Right lobe of liver (tissue), 6 donors: ENCODE measurements at regions not wholly inside any gene's neighbourhood (a gene's known extent, or its start where the extent isn't known, plus 50 kb on each side); places are given as distances from the start of the nearest gene placed in this dataset.

Experiments
- ATAC-seq, 4 donors: fragments of 200-7000 bp; cut with Tn5 transposase; one replicate each; pipeline ENCODE4 v1.9.1; 2020; ENCODE audit warnings: mild to moderate bottlenecking in 4 of 4, moderate library complexity in 4 of 4
- DNase-seq, 3 donors: peaks; one replicate each; pipeline ENCODE4 v3.0.0-alpha.2; 2020
- H3K27ac ChIP-seq, 3 donors: fragments of 200-600 bp; one replicate each; pipeline ENCODE4 v1.8.0; 2022
- H3K27me3 ChIP-seq, 2 donors: fragments of 200-600 bp; one replicate each; pipeline ENCODE4 v1.8.0; 2022
- H3K36me3 ChIP-seq, 4 donors: fragments of 200-600 bp; sonication (generic) in 1 of 4; one replicate each; pipeline versions ENCODE4 v1.5.1 to v1.8.0; 2017 to 2022; ENCODE audit warnings: control low read depth in 1 of 4
- H3K4me1 ChIP-seq, 4 donors: fragments of 200-600 bp; sonication (generic) in 1 of 4; one replicate each; pipeline versions ENCODE4 v1.5.1 to v1.8.0; 2017 to 2022; ENCODE audit warnings: control low read depth in 1 of 4
- H3K4me3 ChIP-seq, 3 donors: fragments of 200-600 bp; one replicate each; pipeline ENCODE4 v1.8.0; 2022
- H3K9me3 ChIP-seq, 4 donors: fragments of 200-600 bp; sonication (generic) in 1 of 4; one replicate each; pipeline versions ENCODE4 v1.5.1 to v1.8.0; 2017 to 2022; ENCODE audit warnings: control low read depth in 1 of 4
- POLR2A ChIP-seq: fragments of 450-650 bp; IDR thresholded peaks from one replicate; pipeline ENCODE4 v1.6.1; 2017; ENCODE audit warnings: antibody characterized with exemption, mild to moderate bottlenecking
- WGBS: methylation state at CpG from one replicate; pipeline ENCODE4 v1.1.6; 2018; ENCODE audit warnings: low coverage, low lambda C conversion rate; ENCODE audit not compliant: insufficient coverage; ENCODE audit errors: missing lambda C conversion rate; 5-methylcytosine and 5-hydroxymethylcytosine counted together
- intact Hi-C, 2 donors: fragments of 100-400 bp; cut with DNase I; formaldehyde crosslinking; loops; one replicate each; pipeline versions ENCODE4 v1.11.2 to v1.14.1; 2022
- small RNA-seq, 2 experiments: library from RNA; depleted of rRNA; stranded (forward); fragments of <200 nt; gene quantifications; one replicate each; pipeline ENCODE3, GENCODE V24; 2016
- TF ChIP-seq, protein P1 (sequence below), 4 donors: fragments of 200-600 bp in 3 of 4; fragments of 450-650 bp in 1 of 4; IDR thresholded peaks; one replicate each; pipeline versions ENCODE4 v1.5.1 to v1.8.0; 2016 to 2022; ENCODE audit warnings: antibody characterized with exemption in 4 of 4, mild to moderate bottlenecking in 2 of 4
- donor health status: DM: no; HTN: yes; CAD: no.
- donor health status: DM: no; HTN: no; CAD: no.
- donor health status: DM: no; HTN: no; CAD: no.
- donor health status: DM: no; HTN: yes; CAD: no.
- donor health status: DM: no; HTN: yes; CAD: no.

DNA sequence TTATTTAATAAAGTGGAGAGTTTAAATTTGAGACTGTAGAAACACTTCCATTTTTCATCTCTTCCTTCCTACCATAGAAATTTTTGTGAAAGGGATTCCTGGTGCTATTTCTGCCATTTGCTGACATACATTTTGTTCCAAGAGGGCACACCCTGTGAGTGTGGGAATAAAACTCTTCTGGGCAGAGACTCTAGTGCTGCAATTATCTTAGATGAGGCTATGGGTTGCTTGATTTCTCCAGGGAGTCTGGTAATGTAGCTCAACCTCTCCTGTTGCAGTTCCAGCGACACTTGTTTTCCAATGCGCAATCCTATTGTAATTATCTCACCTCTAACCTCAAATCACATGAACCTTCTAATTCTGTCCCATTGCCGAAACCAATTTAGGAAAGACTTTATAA lies 60.1 kb upstream of the ZSWIM2 start:
- no peaks in the 10 kb centered on the region for H3K4me1 ChIP-seq
- no peaks in the 10 kb centered on the region for H3K9me3 ChIP-seq
- H3K27me3 ChIP-seq = no peaks in the 10 kb centered on the region
- H3K4me3 ChIP-seq = no peak overlapping the region
- TF ChIP-seq, protein P1, sequence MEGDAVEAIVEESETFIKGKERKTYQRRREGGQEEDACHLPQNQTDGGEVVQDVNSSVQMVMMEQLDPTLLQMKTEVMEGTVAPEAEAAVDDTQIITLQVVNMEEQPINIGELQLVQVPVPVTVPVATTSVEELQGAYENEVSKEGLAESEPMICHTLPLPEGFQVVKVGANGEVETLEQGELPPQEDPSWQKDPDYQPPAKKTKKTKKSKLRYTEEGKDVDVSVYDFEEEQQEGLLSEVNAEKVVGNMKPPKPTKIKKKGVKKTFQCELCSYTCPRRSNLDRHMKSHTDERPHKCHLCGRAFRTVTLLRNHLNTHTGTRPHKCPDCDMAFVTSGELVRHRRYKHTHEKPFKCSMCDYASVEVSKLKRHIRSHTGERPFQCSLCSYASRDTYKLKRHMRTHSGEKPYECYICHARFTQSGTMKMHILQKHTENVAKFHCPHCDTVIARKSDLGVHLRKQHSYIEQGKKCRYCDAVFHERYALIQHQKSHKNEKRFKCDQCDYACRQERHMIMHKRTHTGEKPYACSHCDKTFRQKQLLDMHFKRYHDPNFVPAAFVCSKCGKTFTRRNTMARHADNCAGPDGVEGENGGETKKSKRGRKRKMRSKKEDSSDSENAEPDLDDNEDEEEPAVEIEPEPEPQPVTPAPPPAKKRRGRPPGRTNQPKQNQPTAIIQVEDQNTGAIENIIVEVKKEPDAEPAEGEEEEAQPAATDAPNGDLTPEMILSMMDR (IDR thresholded peaks at IDR 0.05) = no peak
- TF ChIP-seq POLR2A = no peak
- ATAC-seq = no peak
- intact Hi-C loops = no loop called here
- DNase-seq = no peak
- H3K36me3 ChIP-seq = no peaks in the 10 kb centered on the region
- no peak overlapping the region for H3K27ac ChIP-seq
- 77% methylated on average over 3 of the region's 3 CpGs for WGBS

DNA sequence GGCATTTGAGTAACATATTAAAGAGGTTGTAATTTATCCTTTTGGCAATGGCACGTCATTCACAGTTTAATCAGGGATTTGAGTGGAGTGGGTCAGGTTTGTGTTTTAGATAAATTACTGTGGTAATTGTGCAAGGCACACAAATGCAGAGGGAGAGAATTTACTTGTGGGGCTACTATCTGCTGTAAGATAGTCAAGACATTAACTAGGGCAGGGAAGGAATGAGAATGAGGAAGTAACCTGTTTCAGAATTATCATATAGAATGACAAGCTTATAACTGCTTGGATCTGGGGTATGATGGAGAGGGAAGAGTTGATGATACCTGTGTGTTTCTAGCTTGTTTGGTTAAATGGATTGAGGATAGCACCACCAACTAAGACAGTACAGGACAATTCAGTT lies 58.9 kb upstream of the ZSWIM2 start:
- WGBS = 55% methylated on average over 1 of the region's 1 CpG
- Histone ChIP-seq H3K4me3 (no peak overlapping the region), H3K4me1 (no peaks in the 10 kb centered on the region), H3K27me3 (no peaks in the 10 kb centered on the region), H3K9me3 (peaks cover 0 to 2% (median 0%) of the 10 kb centered on the region in 4 donors), H3K36me3 (no peaks in the 10 kb centered on the region), H3K27ac (no peak overlapping the region)
- intact Hi-C loops = no loop called here
- ATAC-seq (no peak), DNase-seq (no peak)
- no peak for TF ChIP-seq POLR2A
- TF ChIP-seq, protein P1 (IDR thresholded peaks at IDR 0.05) = no peak

DNA sequence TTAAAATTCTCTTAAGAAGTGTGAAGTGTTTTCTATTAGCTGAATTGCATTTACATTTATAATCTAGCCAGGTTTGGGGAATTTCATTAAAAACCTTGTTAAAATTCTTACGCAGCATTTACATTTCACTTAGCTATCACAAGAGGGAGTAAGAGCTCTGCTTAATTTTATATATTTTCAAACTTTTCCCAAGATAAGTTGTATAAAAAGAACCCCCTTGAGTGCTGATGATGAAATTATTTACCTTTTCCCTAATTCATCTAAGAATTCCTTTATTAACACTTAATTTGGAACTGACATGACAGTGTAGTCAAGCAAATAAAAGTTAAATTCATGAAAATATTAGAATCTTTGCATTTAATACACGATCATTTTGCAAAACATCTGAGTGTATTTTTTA lies 54.2 kb upstream of the ZSWIM2 start:
- no peak overlapping the region for H3K4me3 ChIP-seq
- H3K27ac ChIP-seq = no peak overlapping the region
- ATAC-seq (no peak), DNase-seq (no peak)
- no peaks in the 10 kb centered on the region for H3K4me1 ChIP-seq
- H3K9me3 ChIP-seq = peaks cover 0 to 2% (median 0%) of the 10 kb centered on the region in 4 donors
- H3K36me3 ChIP-seq = no peaks in the 10 kb centered on the region
- TF ChIP-seq, protein P1 (IDR thresholded peaks at IDR 0.05) = peak; percentile 10 to 34 (median 27)
- TF ChIP-seq POLR2A = no peak
- H3K27me3 ChIP-seq = no peaks in the 10 kb centered on the region
- intact Hi-C loops = no loop called here
- 38% methylated on average over 2 of the region's 2 CpGs for WGBS

Small RNAs in the stretch of these regions (small RNA-seq; reads per million reads assigned to genes)
- gene RN7SKP42 (0 reads per million in 2 experiments), gene RNU6-989P (0 reads per million in 2 experiments)
